Lower lobe of right lung (tissue), 2 donors: ENCODE measurements at regions not wholly inside any gene's neighbourhood (a gene's known extent, or its start where the extent isn't known, plus 50 kb on each side); places are given as distances from the start of the nearest gene placed in this dataset.

Source experiments
- ATAC-seq, 2 donors: fragments of 200-7000 bp; cut with Tn5 transposase; one replicate each; pipeline ENCODE4 v1.9.1; 2020 to 2022; ENCODE audit warnings: mild to moderate bottlenecking in 2 of 2, moderate library complexity in 2 of 2
- DNase-seq: peaks from one replicate; pipeline ENCODE4 v3.0.0-alpha.2; 2020
- H3K27ac ChIP-seq: fragments of 200-600 bp; one replicate; pipeline ENCODE4 v1.8.0; 2022
- H3K27me3 ChIP-seq: fragments of 200-600 bp; one replicate; pipeline ENCODE4 v1.8.0; 2022; ENCODE audit warnings: low read depth
- H3K36me3 ChIP-seq: fragments of 200-600 bp; one replicate; pipeline ENCODE4 v1.8.0; 2022; ENCODE audit warnings: mild to moderate bottlenecking
- H3K4me1 ChIP-seq: fragments of 200-600 bp; one replicate; pipeline ENCODE4 v1.8.0; 2022
- H3K4me3 ChIP-seq: fragments of 200-600 bp; one replicate; pipeline ENCODE4 v1.8.0; 2022; ENCODE audit warnings: mild to moderate bottlenecking
- H3K9me3 ChIP-seq: fragments of 200-600 bp; one replicate; pipeline ENCODE4 v1.8.0; 2022
- CTCF ChIP-seq: fragments of 200-600 bp; IDR thresholded peaks from one replicate; pipeline ENCODE4 v1.8.0; 2022; ENCODE audit warnings: antibody characterized with exemption, mild to moderate bottlenecking
- intact Hi-C: fragments of 100-400 bp; cut with DNase I; formaldehyde crosslinking; loops from one replicate; pipeline ENCODE4 v1.11.0; 2022
- donor health status: DM: no; HTN: yes; CAD: no; lungs with severe emphysema.

- H3K36me3 ChIP-seq, result peaks cover 89% of the 10 kb centered on the region
- DNase-seq (peak; percentile 76), ATAC-seq (peak; percentile 87 to 91)
- no peak overlapping the region for H3K4me3 ChIP-seq
- peaks cover 18% of the 10 kb centered on the region for H3K4me1 ChIP-seq
- intact Hi-C loops, result no loop called here
- H3K27ac ChIP-seq, result no peak overlapping the region
- H3K9me3 ChIP-seq, result no peaks in the 10 kb centered on the region
- TF ChIP-seq CTCF, result peak; percentile 86
- H3K27me3 ChIP-seq, result no peaks in the 10 kb centered on the region
Measured at GRCh38 chr7:130875265-130875741, 141.3 kb upstream of the KLF14 start.

- no peaks in the 10 kb centered on the region for H3K27me3 ChIP-seq
- H3K4me1 ChIP-seq, result peaks cover 22% of the 10 kb centered on the region
- TF ChIP-seq CTCF, result no peak
- peaks cover 89% of the 10 kb centered on the region for H3K36me3 ChIP-seq
- H3K9me3 ChIP-seq, result no peaks in the 10 kb centered on the region
- ATAC-seq (no peak), DNase-seq (no peak)
- intact Hi-C loops, result no loop called here
- no peak overlapping the region for H3K27ac ChIP-seq
- no peak overlapping the region for H3K4me3 ChIP-seq
Measured at GRCh38 chr7:130875901-130876300, 141.9 kb upstream of the KLF14 start.

GRCh38 chr7:130877236-130877990 is 143.4 kb upstream of the KLF14 start:
- H3K36me3 ChIP-seq, result peaks cover 90% of the 10 kb centered on the region
- intact Hi-C loops, result no loop called here
- DNase-seq, result no peak
- no peak overlapping the region for H3K27ac ChIP-seq
- H3K4me3 ChIP-seq, result no peak overlapping the region
- H3K27me3 ChIP-seq, result no peaks in the 10 kb centered on the region
- no peaks in the 10 kb centered on the region for H3K9me3 ChIP-seq
- H3K4me1 ChIP-seq, result peaks cover 38% of the 10 kb centered on the region
- no peak for ATAC-seq
- no peak for TF ChIP-seq CTCF

- Histone ChIP-seq H3K27me3 (no peaks in the 10 kb centered on the region), H3K27ac (no peak overlapping the region), H3K36me3 (peaks cover 90% of the 10 kb centered on the region), H3K9me3 (no peaks in the 10 kb centered on the region), H3K4me3 (no peak overlapping the region), H3K4me1 (peaks cover 39% of the 10 kb centered on the region)
- no peak for DNase-seq
- no peak for ATAC-seq
- intact Hi-C loops, result no loop called here
- no peak for TF ChIP-seq CTCF
Measured at GRCh38 chr7:130877991-130878305, 143.9 kb upstream of the KLF14 start.

- no peak for DNase-seq
- Histone ChIP-seq H3K9me3 (no peaks in the 10 kb centered on the region), H3K27me3 (no peaks in the 10 kb centered on the region), H3K27ac (no peak overlapping the region), H3K36me3 (peaks cover 90% of the 10 kb centered on the region), H3K4me3 (no peak overlapping the region), H3K4me1 (peaks cover 39% of the 10 kb centered on the region)
- TF ChIP-seq CTCF, result no peak
- no peak for ATAC-seq
- intact Hi-C loops, result no loop called here
Measured at GRCh38 chr7:130878785-130879184, 144.8 kb upstream of the KLF14 start.
